Activated naive CD4-positive, alpha-beta T cell treated with anti-CD3 and anti-CD28 coated beads, Interleukin-2, amount 50 U/mL, for 24 hours (primary cell): ENCODE measurements at regions not wholly inside any gene's neighbourhood (a gene's known extent, or its start where the extent isn't known, plus 50 kb on each side); places are given as distances from the start of the nearest gene placed in this dataset.
"Not testable (repeated sequence)": the region's sequence is repeated elsewhere in the genome, so short reads cannot be mapped to it uniquely, and the experiment has no call there.

Experiments used
- H3K27ac Mint-ChIP-seq: one replicate; pipeline ENCODE4 v1.8.0; 2021; ENCODE audit warnings: mild to moderate bottlenecking, mixed read lengths
- H3K27me3 Mint-ChIP-seq: one replicate; pipeline ENCODE4 v1.8.0; 2021; ENCODE audit warnings: mixed read lengths
- H3K36me3 Mint-ChIP-seq: one replicate; pipeline ENCODE4 v1.8.0; 2021; ENCODE audit warnings: mixed read lengths
- H3K4me1 Mint-ChIP-seq: one replicate; pipeline ENCODE4 v1.8.0; 2021; ENCODE audit warnings: mixed read lengths
- H3K4me3 Mint-ChIP-seq: one replicate; pipeline ENCODE4 v1.8.0; 2021; ENCODE audit warnings: mild to moderate bottlenecking, mixed read lengths
- H3K9me3 Mint-ChIP-seq: one replicate; pipeline ENCODE4 v1.8.0; 2021; ENCODE audit warnings: mixed read lengths

DNA sequence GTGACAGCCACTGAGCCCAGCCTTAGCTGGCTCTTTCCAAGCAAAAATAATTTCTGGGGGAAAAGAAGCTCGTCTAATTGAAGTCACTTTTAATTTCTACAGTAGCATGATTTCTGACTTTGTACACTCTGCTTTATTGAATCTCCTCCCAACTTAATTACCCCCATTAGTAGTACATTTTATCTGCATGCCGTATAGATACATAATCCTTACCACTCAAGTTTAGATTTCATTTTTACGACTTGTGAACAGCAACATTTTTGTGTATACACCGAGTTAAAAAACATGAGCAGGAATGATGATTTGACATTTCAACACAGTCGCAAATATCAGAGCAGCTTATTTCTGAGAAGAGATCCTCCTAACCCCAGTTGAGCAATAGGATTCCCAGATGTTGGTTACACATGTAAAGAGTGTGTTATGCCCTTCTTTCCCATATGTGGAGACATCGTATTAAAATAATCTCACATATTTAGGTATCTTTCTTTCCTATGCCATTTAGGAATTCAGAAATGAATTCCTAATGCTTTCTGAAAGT, 127.3 kb upstream of the MTHFD1L start:
- no peaks in the 10 kb centered on the region for H3K27me3 Mint-ChIP-seq
- no peaks in the 10 kb centered on the region for H3K9me3 Mint-ChIP-seq
- no peak overlapping the region for H3K27ac Mint-ChIP-seq
- H3K4me1 Mint-ChIP-seq: no peaks in the 10 kb centered on the region
- H3K4me3 Mint-ChIP-seq: no peak overlapping the region
- H3K36me3 Mint-ChIP-seq: no peaks in the 10 kb centered on the region

DNA sequence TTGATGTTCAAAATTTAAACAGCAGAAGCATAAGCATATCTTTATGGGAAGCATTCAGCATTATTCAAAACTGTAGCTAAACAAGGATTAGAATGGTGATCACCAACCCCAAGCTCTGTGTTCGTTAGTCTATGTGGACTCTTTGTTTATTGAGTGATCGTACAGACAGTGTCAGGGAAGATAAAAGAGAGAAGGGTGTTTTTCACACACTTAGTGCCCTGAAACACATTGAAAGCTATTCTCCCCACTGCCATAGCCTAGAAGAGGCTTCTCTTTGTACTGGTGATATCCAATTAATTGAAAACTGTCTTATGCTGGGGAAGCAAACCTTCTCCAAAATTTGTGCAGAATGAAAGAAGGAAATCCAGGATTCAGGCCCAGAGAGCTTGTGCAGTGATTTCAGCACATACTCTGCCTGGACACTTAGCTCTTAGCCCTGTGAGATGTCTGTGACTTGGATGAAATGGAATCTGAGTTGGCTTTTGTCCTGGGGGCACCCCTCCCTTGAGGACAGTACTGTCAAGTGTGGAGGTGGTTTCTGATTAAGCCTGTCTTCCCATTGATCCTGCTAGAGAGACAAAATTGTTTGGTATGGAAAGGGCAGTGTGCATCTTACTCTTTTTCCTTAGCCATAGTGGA, 125.7 kb upstream of the MTHFD1L start:
- Mint-ChIP-seq H3K27ac (no peak overlapping the region), H3K36me3 (no peaks in the 10 kb centered on the region), H3K9me3 (no peaks in the 10 kb centered on the region), H3K4me1 (no peaks in the 10 kb centered on the region), H3K4me3 (no peak overlapping the region), H3K27me3 (no peaks in the 10 kb centered on the region)

DNA sequence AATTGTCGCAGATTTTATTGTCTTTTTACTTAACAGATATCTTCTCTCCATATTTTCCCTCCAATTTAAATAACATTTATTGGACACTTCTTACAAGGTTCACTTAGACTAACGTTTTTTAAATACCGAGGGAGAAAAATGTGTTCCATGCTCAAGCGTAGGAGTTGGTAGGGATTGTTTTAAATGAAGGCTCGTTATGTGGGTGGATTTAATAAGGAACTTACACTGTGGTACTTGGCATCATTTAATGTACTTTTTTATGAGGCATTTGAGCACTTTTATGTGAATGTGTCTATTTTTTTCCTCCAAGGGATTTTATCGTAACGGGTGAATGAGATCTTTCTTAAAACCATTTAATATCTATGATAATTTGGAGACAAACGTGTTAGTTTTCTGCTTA, 125.0 kb upstream of the MTHFD1L start:
- no peak overlapping the region for H3K27ac Mint-ChIP-seq
- H3K4me1 Mint-ChIP-seq: no peaks in the 10 kb centered on the region
- H3K9me3 Mint-ChIP-seq: no peaks in the 10 kb centered on the region
- no peaks in the 10 kb centered on the region for H3K27me3 Mint-ChIP-seq
- H3K36me3 Mint-ChIP-seq: no peaks in the 10 kb centered on the region
- no peak overlapping the region for H3K4me3 Mint-ChIP-seq

DNA sequence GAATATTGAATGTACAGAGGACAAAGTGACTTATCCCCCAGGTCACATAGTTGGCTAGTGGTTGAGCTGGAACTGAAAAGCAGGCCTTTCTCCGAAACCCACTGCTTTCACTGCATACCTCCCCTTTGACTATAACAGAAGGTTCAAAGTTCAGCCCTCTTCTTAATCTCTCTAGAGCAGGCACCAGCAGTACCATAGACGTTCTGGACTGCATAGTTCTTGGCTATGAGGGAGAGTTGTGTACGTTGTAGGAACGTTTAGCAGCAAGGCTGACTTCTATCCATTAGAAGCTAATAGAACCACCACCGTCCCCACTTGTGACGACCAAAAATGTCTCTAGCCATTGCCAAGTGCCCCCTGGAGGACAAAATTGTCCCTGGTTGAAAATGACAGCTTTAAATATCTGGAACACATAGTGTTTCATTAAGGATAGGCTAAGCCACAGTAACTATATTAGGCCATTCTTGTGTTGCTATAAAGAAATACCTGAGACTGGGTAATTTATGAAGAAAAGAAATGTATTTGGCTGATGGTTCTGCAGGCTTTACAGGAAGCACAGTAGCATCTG, 123.8 kb upstream of the MTHFD1L start:
- Mint-ChIP-seq H3K36me3 (no peaks in the 10 kb centered on the region), H3K27ac (no peak overlapping the region), H3K4me3 (no peak overlapping the region), H3K4me1 (no peaks in the 10 kb centered on the region), H3K27me3 (no peaks in the 10 kb centered on the region), H3K9me3 (no peaks in the 10 kb centered on the region)

DNA sequence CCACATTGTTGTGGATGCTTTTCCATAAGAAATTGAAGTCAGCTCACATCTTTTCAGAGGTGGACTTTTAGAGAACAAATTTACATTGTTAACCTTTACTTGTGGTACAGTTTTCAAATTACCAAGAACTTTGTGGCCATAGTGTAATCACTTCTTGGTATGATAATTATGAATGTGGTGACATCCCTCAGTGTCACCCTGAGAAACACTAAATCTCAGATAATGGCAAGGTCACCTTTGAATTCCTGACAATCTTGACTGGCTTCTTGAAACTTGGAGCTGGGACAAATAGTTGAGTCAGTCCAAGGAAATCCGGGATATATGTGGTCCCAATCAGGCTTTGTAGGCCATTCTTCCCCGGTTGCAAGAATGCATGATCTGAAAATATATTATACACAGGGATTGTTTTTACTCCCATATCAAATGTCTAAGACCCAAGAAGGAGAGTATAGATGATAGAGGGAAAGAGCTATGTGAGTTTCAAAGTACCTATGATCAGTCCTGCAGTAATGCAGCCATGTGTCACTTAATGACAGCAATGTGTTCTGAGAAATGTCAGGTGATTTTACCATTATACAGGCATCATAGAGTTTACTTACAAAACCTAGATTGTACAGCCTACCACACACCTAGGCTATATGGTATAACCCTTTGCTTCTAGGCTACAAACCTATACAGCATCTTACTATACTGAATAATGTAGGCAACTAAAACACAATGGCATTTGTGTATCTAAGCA, 120.8 kb upstream of the MTHFD1L start:
- Mint-ChIP-seq H3K4me1 (no peaks in the 10 kb centered on the region), H3K36me3 (no peaks in the 10 kb centered on the region), H3K9me3 (no peaks in the 10 kb centered on the region), H3K27me3 (peaks cover 2% of the 10 kb centered on the region), H3K27ac (no peak overlapping the region), H3K4me3 (no peak overlapping the region)

DNA sequence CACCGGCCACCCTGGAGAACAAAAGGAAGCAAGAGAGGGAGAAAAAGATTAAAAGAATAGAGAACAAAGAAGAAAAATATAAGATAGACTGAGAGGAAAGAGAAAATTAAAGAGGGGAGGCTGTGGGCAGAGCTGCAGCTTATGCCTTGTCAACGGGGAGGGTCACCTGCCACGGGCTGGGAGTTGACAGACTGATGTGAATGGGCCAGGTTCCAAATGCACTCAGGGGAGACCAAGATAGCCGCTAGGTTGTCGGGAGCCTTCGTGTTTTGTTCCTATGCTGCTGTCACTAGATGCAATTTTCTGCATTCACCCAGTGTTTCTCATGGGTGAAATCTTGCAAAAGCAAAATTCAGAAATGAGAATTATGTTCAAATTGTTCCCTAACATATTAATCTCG, 119.6 kb upstream of the MTHFD1L start:
- no peaks in the 10 kb centered on the region for H3K9me3 Mint-ChIP-seq
- H3K4me3 Mint-ChIP-seq: no peak overlapping the region
- H3K27ac Mint-ChIP-seq: no peak overlapping the region
- H3K27me3 Mint-ChIP-seq: peaks cover 2% of the 10 kb centered on the region
- no peaks in the 10 kb centered on the region for H3K4me1 Mint-ChIP-seq
- no peaks in the 10 kb centered on the region for H3K36me3 Mint-ChIP-seq

DNA sequence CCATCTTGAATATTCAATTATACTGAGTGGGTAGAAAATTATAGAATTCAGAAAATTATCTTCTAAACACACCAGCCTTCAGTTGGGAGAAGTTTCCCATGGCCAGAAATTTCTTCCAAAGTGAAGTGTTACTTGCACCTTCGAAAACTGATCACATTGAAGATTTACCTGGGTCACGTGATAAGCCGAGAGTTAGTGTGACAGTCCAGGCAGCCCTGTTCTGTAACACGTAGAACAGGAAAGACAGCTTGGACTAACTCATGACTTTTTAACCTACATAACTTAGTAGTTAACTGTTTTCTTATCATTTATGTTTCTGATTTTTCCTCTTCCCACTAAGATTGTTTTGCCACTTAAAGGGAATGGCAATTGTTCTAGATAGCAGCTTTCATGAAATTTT, 118.3 kb upstream of the MTHFD1L start:
- no peaks in the 10 kb centered on the region for H3K4me1 Mint-ChIP-seq
- peaks cover 2% of the 10 kb centered on the region for H3K27me3 Mint-ChIP-seq
- no peaks in the 10 kb centered on the region for H3K36me3 Mint-ChIP-seq
- H3K27ac Mint-ChIP-seq: no peak overlapping the region
- H3K9me3 Mint-ChIP-seq: no peaks in the 10 kb centered on the region
- no peak overlapping the region for H3K4me3 Mint-ChIP-seq

DNA sequence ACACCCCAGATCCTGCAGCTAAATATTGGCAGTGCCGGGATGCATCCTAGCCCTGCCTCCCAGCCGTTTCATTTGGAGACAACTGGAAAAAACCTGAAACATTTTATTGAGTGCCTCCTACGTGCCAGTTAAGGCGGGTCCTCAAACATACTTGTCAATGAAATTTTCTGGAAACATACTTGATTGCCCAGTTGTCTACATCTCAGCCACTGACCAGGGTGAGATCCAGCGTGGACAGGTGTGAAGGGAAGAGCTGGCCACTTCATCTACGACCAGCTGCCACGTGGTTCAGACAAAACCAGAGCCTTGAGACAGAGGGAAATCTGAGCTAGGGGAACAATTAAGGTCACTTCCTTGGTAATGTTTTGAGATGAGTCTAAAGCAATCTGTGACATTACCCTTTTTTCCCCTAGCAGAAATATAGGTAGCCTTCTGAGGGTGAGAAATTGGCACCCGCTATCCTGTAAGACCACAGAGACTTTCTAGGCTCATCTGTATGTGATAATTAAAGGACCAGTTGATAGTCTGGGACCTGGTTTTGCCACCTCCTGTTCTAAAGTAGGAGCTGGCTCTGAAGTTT, 116.3 kb upstream of the MTHFD1L start:
- no peaks in the 10 kb centered on the region for H3K9me3 Mint-ChIP-seq
- peaks cover 4% of the 10 kb centered on the region for H3K27me3 Mint-ChIP-seq
- no peaks in the 10 kb centered on the region for H3K36me3 Mint-ChIP-seq
- H3K4me3 Mint-ChIP-seq: no peak overlapping the region
- no peaks in the 10 kb centered on the region for H3K4me1 Mint-ChIP-seq
- no peak overlapping the region for H3K27ac Mint-ChIP-seq

DNA sequence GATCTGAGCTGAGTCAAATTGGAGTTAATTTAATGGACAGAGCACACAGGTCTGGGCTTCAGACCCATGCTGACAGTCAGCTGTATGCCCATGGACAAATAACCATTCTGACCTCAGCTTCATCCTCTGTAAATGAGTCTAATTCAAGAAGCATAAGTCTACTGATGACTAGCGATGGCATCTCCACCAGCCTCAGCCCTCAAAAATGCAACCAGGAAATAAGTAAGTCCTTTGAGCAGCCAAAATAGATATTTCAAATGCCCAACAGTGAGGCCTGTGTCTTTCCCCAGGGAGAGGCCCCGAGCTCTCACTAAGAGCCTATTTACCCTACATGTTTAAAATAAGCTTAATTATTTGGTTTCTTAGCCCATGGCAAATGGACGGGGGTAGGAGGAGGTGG, 114.2 kb upstream of the MTHFD1L start:
- peaks cover 5% of the 10 kb centered on the region for H3K27me3 Mint-ChIP-seq
- no peak overlapping the region for H3K27ac Mint-ChIP-seq
- H3K36me3 Mint-ChIP-seq: no peaks in the 10 kb centered on the region
- no peak overlapping the region for H3K4me3 Mint-ChIP-seq
- H3K4me1 Mint-ChIP-seq: no peaks in the 10 kb centered on the region
- H3K9me3 Mint-ChIP-seq: no peaks in the 10 kb centered on the region

DNA sequence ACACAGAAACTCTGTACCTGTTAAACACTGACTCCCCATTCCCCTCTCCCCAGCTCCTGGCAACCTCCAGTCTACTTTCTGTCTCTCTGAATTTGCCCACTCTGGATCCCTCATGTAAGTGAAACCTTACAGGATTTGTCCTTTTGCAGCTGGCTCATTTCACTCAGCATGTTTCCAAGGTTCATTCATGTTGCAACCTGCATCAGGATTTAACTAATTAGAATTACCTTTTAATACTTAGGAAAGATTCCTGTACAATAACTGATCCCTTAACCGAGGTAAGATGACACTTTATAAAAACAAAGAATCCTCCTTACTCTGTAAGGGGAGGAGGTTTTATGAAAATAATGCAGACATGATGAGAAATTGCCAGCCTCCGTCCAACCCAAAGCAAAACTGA, 113.1 kb upstream of the MTHFD1L start:
- no peak overlapping the region for H3K27ac Mint-ChIP-seq
- H3K9me3 Mint-ChIP-seq: no peaks in the 10 kb centered on the region
- H3K27me3 Mint-ChIP-seq: peaks cover 5% of the 10 kb centered on the region
- no peak overlapping the region for H3K4me3 Mint-ChIP-seq
- no peaks in the 10 kb centered on the region for H3K4me1 Mint-ChIP-seq
- no peaks in the 10 kb centered on the region for H3K36me3 Mint-ChIP-seq

DNA sequence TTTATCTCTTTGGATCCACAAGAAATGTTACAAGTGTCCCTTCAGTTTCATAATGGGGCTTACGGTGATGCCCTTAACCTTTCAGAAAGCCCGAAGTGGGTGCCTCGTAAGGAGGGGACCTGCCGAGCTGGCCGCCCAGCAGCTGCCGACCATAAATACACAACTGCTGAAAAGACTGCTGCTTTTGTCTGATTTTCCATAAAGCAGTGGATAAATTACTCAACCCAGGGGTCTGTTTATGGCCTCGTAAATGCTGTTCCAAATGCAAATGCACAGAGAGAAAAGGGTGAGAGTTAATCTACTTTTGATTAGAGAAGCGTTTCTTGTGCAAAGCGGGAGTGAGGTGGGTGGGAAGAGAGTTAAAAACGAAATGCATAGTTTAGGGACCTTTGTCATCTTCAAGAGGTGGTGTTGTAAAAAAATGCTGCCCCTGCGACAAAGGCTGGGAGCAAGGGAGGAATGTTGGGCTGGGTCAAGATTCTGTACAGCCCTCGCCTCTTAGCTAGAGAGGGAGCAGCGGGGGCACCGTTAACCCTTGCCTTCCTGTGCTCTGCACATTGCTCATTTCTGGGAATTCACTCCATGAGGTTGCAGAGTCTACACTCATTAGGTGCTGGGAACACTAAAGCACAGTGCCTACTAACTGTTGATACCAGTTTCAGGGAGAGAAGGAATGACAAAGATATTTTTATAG, 112.0 kb upstream of the MTHFD1L start:
- H3K4me3 Mint-ChIP-seq: no peak overlapping the region
- H3K9me3 Mint-ChIP-seq: no peaks in the 10 kb centered on the region
- H3K27ac Mint-ChIP-seq: no peak overlapping the region
- no peaks in the 10 kb centered on the region for H3K4me1 Mint-ChIP-seq
- peaks cover 5% of the 10 kb centered on the region for H3K27me3 Mint-ChIP-seq
- H3K36me3 Mint-ChIP-seq: no peaks in the 10 kb centered on the region

DNA sequence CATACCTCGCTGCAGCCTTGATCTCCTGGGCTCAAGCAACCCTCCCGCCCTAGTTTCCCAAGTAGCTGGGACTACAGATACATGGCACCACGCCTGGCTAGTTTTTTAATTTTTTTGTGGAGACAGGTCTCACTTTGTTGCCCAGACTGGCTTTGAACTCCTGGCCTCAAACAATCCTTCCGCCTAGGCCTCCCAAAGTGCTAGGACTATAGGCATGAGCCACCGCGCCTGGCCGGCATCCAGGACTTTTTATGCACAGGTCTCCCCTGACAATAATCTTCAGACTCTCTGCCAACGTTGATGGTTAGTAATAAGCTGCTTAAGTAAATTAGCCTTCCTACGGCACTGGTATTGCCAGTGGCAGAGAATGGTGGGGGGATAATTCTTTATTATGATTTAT, 110.5 kb upstream of the MTHFD1L start:
- no peak overlapping the region for H3K4me3 Mint-ChIP-seq
- no peak overlapping the region for H3K27ac Mint-ChIP-seq
- H3K9me3 Mint-ChIP-seq: no peaks in the 10 kb centered on the region
- no peaks in the 10 kb centered on the region for H3K4me1 Mint-ChIP-seq
- no peaks in the 10 kb centered on the region for H3K36me3 Mint-ChIP-seq
- H3K27me3 Mint-ChIP-seq: peaks cover 3% of the 10 kb centered on the region

DNA sequence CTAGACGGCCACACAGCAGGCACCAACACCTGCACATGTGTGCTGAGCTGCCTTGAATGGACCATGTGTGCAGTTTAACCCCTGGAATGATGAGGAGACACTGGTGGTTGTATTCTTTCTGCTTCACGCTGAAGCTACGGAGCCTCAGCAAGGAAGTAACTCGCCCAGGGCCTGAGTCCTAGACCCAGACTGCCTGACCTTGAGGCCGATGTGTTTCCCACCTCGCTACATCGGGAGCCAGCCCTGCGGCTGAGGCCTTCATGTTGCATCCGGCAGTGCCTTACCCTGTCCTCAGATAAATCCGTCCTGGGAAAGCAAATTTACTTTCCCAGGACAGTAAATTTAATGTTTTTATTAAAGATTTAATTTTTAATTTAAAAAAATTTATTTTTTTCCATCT, 110.0 kb upstream of the MTHFD1L start:
- Mint-ChIP-seq H3K27me3 (peaks cover 5% of the 10 kb centered on the region), H3K27ac (no peak overlapping the region), H3K4me1 (no peaks in the 10 kb centered on the region), H3K36me3 (no peaks in the 10 kb centered on the region), H3K4me3 (no peak overlapping the region), H3K9me3 (no peaks in the 10 kb centered on the region)

DNA sequence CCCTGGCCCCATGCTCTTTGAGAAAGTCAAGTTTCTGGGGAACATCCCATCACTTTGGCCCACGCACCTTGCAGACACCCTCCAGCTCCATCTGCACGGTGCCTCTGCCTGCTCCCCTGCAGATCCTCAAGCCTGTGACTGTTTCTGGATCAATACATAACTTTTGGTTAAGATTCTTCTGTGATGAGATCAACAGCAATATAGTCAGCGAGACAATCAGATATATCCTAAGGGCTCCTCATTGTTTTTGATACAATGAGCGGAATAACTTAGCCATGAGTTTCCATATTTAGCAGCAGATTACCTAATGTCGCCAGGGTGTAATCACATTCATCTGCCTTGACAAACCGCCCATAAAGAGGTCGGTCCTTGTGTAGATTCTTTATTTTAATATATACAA, 109.3 kb upstream of the MTHFD1L start:
- H3K27ac Mint-ChIP-seq: no peak overlapping the region
- peaks cover 5% of the 10 kb centered on the region for H3K27me3 Mint-ChIP-seq
- H3K4me1 Mint-ChIP-seq: no peaks in the 10 kb centered on the region
- H3K36me3 Mint-ChIP-seq: no peaks in the 10 kb centered on the region
- no peaks in the 10 kb centered on the region for H3K9me3 Mint-ChIP-seq
- no peak overlapping the region for H3K4me3 Mint-ChIP-seq

DNA sequence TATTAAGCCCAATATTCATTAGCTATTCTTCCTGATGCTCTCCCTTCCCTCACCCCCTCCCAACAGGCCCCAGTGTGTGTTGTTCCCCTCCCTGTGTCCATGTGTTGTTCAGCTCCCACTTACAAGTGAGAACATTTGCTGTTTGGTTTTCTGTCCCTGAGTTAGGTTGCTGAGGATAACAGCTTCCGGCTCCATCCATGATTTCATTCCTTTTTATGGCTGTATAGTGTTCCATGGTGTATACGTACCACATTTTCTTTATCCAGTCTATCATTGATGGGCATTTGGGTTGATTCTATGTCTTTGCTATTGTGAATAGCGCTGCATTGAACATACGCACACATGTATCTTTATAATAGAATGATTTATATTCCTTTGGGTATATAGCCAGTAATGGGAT, 107.7 kb upstream of the MTHFD1L start:
- not testable (repeated sequence) for H3K36me3 Mint-ChIP-seq, H3K4me3 Mint-ChIP-seq, H3K27me3 Mint-ChIP-seq, H3K9me3 Mint-ChIP-seq, H3K4me1 Mint-ChIP-seq, H3K27ac Mint-ChIP-seq

DNA sequence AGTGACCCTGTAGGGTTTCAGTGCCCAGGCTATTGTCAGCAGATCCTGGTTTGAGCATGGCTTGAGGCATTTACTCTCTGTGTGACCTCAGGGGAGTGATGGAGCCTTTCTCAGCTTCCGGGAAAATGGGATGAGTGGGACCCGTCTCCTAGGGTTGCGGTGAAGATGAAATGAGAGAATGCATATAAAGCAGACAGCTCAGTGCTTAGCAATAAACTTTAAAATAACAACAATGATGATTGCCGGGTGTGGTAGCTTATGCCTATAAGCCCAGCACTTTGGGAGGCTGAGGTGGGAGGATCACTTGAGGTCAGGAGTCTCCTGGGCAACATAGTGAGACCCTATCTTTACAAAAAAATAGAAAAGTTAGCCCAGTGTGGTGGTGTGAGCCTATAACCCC, 106.0 kb upstream of the MTHFD1L start:
- Mint-ChIP-seq H3K4me3 (no peak overlapping the region), H3K36me3 (no peaks in the 10 kb centered on the region), H3K4me1 (no peaks in the 10 kb centered on the region), H3K9me3 (no peaks in the 10 kb centered on the region), H3K27ac (peak overlapping the region; percentile 35), H3K27me3 (peaks cover 5% of the 10 kb centered on the region)
